ENCODE measurements at regions not wholly inside any gene's neighbourhood (a gene's known extent, or its start where the extent isn't known, plus 50 kb on each side); places are given as distances from the start of the nearest gene placed in this dataset.

GRCh38 chr11:109308551-109308950, 113.4 kb upstream of the C11orf87 start:
- H3K9me3 Mint-ChIP-seq (ENCODE audit: insufficient read depth), result no peaks in the 10 kb centered on the region
- POLR2A ChIA-PET, result no interaction called here
- H3K4me3 Mint-ChIP-seq, result no peak overlapping the region
- ATAC-seq, result no peak
- no peaks in the 10 kb centered on the region for H3K36me3 Mint-ChIP-seq (ENCODE audit: low read depth)
- no peaks in the 10 kb centered on the region for H3K27me3 Mint-ChIP-seq (ENCODE audit: low read depth)
- CTCF ChIA-PET, result no interaction called here
- H3K4me1 Mint-ChIP-seq (ENCODE audit: low read depth), result no peaks in the 10 kb centered on the region
- no peak overlapping the region for H3K27ac Mint-ChIP-seq
- no peak for DNase-seq

GRCh38 chr11:109309153-109309552, 112.8 kb upstream of the C11orf87 start:
- no peak for DNase-seq
- no peak overlapping the region for H3K4me3 Mint-ChIP-seq
- POLR2A ChIA-PET, result no interaction called here

DNA sequence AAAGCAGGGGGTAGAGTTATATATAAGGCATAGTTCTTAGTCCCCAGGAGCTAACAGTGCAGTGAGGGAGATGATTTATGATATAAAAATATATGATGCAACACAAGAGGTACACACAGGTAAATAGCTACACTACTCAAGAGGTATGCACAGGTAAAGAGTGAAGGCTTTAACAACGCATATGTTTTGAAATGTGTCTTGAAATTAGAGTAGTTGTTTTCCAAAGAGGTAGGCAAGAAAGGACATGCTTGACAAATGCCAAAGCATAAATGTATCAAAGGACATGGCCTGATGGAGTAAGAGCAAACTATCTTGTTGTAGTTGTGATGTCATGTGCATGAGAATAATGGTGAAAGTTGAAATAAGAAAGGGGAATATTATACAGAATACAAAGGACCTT, 104.3 kb upstream of the C11orf87 start:
- Mint-ChIP-seq H3K9me3 (ENCODE audit: insufficient read depth) (no peaks in the 10 kb centered on the region), H3K36me3 (ENCODE audit: low read depth) (no peaks in the 10 kb centered on the region), H3K4me1 (ENCODE audit: low read depth) (no peaks in the 10 kb centered on the region), H3K4me3 (no peak overlapping the region), H3K27me3 (ENCODE audit: low read depth) (no peaks in the 10 kb centered on the region), H3K27ac (no peak overlapping the region)
- ChIA-PET POLR2A (no interaction called here), CTCF (no interaction called here)
- no peak for ATAC-seq
- no peak for DNase-seq

More at GRCh38 chr11:109309153-109309552, 112.8 kb upstream of the C11orf87 start:
- ATAC-seq, result no peak
- H3K27me3 Mint-ChIP-seq (ENCODE audit: low read depth), result no peaks in the 10 kb centered on the region
- H3K4me1 Mint-ChIP-seq (ENCODE audit: low read depth), result no peaks in the 10 kb centered on the region
- CTCF ChIA-PET, result no interaction called here
- H3K36me3 Mint-ChIP-seq (ENCODE audit: low read depth), result no peaks in the 10 kb centered on the region
- no peak overlapping the region for H3K27ac Mint-ChIP-seq
- H3K9me3 Mint-ChIP-seq (ENCODE audit: insufficient read depth), result no peaks in the 10 kb centered on the region

- ATAC-seq, result no peak
- Mint-ChIP-seq H3K36me3 (ENCODE audit: low read depth) (no peaks in the 10 kb centered on the region), H3K27ac (no peak overlapping the region), H3K27me3 (ENCODE audit: low read depth) (no peaks in the 10 kb centered on the region), H3K4me1 (ENCODE audit: low read depth) (no peaks in the 10 kb centered on the region), H3K9me3 (ENCODE audit: insufficient read depth) (no peaks in the 10 kb centered on the region), H3K4me3 (no peak overlapping the region)
- no peak for DNase-seq
- ChIA-PET POLR2A (no interaction called here), CTCF (no interaction called here)
Measured at GRCh38 chr11:109320595-109320994, 101.4 kb upstream of the C11orf87 start.

- Mint-ChIP-seq H3K4me3 (no peak overlapping the region), H3K27me3 (ENCODE audit: low read depth) (no peaks in the 10 kb centered on the region), H3K27ac (no peak overlapping the region), H3K9me3 (ENCODE audit: insufficient read depth) (no peaks in the 10 kb centered on the region), H3K36me3 (ENCODE audit: low read depth) (no peaks in the 10 kb centered on the region), H3K4me1 (ENCODE audit: low read depth) (no peaks in the 10 kb centered on the region)
- DNase-seq (no peak), ATAC-seq (no peak)
- ChIA-PET CTCF (no interaction called here), POLR2A (no interaction called here)
Measured at GRCh38 chr11:109326781-109327180, 95.2 kb upstream of the C11orf87 start.

DNA sequence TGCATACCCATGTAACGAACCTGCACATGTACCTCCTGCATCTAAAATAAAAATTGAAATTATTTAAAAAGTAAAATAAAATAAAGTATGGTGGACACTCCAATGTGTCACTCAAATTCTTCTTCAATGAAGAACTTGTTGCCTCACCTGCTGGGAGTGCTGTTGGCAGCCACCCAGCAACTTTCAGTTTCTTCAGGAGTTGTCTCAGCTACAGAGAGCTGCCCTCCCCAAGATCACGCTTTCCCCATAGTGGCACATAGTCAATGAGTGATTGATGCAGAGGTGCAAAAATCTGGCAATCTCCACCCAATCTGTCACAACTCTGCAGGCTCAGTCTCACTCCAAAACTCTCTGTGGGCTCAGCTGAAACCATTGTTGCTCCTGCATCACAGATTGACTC, 92.3 kb upstream of the C11orf87 start:
- H3K36me3 Mint-ChIP-seq (ENCODE audit: low read depth), result no peaks in the 10 kb centered on the region
- no peak for ATAC-seq
- no peak overlapping the region for H3K27ac Mint-ChIP-seq
- CTCF ChIA-PET, result no interaction called here
- no peak overlapping the region for H3K4me3 Mint-ChIP-seq
- H3K27me3 Mint-ChIP-seq (ENCODE audit: low read depth), result no peaks in the 10 kb centered on the region
- POLR2A ChIA-PET, result no interaction called here
- no peak for DNase-seq
- H3K4me1 Mint-ChIP-seq (ENCODE audit: low read depth), result no peaks in the 10 kb centered on the region
- H3K9me3 Mint-ChIP-seq (ENCODE audit: insufficient read depth), result no peaks in the 10 kb centered on the region

DNA sequence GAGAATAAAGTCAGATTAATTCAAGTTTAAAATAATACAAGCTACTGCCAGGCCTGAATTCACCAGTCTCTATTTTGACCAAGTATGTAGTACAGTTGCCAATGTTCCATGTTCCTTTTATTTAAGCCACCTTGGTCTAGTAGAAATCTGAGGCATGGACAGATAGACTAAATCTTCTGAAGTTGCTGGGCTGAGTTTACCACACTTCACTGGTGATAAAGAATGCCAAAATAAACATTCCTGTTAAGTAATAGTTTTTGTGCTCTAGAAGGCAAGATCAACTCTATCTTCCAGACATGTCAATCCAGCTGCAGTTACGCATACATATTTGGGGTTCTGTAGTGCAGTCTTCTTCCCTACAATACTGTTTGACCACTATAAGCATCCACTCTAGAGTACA, 83.9 kb upstream of the C11orf87 start:
- no peaks in the 10 kb centered on the region for H3K4me1 Mint-ChIP-seq (ENCODE audit: low read depth)
- H3K4me3 Mint-ChIP-seq, result no peak overlapping the region
- no peaks in the 10 kb centered on the region for H3K9me3 Mint-ChIP-seq (ENCODE audit: insufficient read depth)
- ChIA-PET POLR2A (no interaction called here), CTCF (no interaction called here)
- H3K36me3 Mint-ChIP-seq (ENCODE audit: low read depth), result no peaks in the 10 kb centered on the region
- H3K27me3 Mint-ChIP-seq (ENCODE audit: low read depth), result no peaks in the 10 kb centered on the region
- ATAC-seq, result no peak
- DNase-seq, result no peak
- no peak overlapping the region for H3K27ac Mint-ChIP-seq

GRCh38 chr11:109342261-109342660, 79.7 kb upstream of the C11orf87 start:
- CTCF ChIA-PET, result no interaction called here
- ATAC-seq (no peak), DNase-seq (no peak)
- Mint-ChIP-seq H3K9me3 (ENCODE audit: insufficient read depth) (no peaks in the 10 kb centered on the region), H3K27ac (no peak overlapping the region), H3K36me3 (ENCODE audit: low read depth) (no peaks in the 10 kb centered on the region), H3K4me1 (ENCODE audit: low read depth) (no peaks in the 10 kb centered on the region), H3K4me3 (no peak overlapping the region), H3K27me3 (ENCODE audit: low read depth) (no peaks in the 10 kb centered on the region)
- POLR2A ChIA-PET, result no interaction called here

- no peak for DNase-seq
- ATAC-seq, result no peak
- ChIA-PET POLR2A (no interaction called here), CTCF (no interaction called here)
- no peaks in the 10 kb centered on the region for H3K4me1 Mint-ChIP-seq (ENCODE audit: low read depth)
- no peaks in the 10 kb centered on the region for H3K9me3 Mint-ChIP-seq (ENCODE audit: insufficient read depth)
- no peak overlapping the region for H3K27ac Mint-ChIP-seq
- H3K4me3 Mint-ChIP-seq, result no peak overlapping the region
- H3K27me3 Mint-ChIP-seq (ENCODE audit: low read depth), result no peaks in the 10 kb centered on the region
- H3K36me3 Mint-ChIP-seq (ENCODE audit: low read depth), result no peaks in the 10 kb centered on the region
Measured at GRCh38 chr11:109343242-109343641, 78.7 kb upstream of the C11orf87 start.

- no peak for ATAC-seq
- Mint-ChIP-seq H3K36me3 (ENCODE audit: low read depth) (no peaks in the 10 kb centered on the region), H3K27ac (no peak overlapping the region), H3K27me3 (ENCODE audit: low read depth) (no peaks in the 10 kb centered on the region), H3K9me3 (ENCODE audit: insufficient read depth) (no peaks in the 10 kb centered on the region), H3K4me3 (no peak overlapping the region), H3K4me1 (ENCODE audit: low read depth) (no peaks in the 10 kb centered on the region)
- no peak for DNase-seq
- POLR2A ChIA-PET, result no interaction called here
- CTCF ChIA-PET, result no interaction called here
Measured at GRCh38 chr11:109347304-109347703, 74.7 kb upstream of the C11orf87 start.

DNA sequence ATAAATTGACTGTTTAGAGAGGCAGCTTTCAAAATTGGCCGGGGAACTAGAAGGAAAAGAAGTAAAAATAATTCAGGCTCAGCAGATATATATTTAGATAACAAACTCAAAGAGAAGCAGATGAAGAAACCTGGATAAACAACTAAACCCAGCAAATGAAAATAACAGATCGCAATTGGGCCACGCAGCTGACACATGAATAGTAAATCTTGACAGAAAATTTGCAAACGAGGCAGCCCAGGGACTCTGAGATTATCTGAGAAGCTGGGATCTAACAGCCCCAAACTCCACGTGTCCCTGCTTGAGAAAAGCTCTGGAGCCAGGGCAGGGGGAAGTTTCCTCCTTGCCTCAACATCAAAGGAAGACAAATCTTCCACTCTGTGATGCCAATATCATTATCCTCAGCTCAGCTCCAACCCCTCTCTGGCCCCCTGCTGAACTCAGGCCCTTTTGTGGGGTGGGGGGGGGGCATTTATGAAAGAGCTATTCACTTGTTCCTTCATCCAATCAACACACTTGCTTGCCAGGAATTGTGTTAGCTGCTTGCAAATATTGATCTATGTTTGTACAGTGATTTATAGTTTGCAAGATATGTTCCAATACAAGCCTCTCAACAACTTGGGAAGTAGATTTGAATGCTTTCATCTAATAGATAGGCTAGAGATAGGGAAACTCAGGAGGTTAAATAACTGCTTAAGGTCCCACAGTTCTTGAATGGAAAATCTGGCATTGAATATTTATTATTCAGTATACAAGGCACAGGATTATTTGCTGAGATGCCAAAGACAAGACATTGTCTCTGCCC, 72.5 kb upstream of the C11orf87 start:
- POLR2A ChIA-PET, result no interaction called here
- DNase-seq (no peak), ATAC-seq (no peak)
- H3K4me1 Mint-ChIP-seq (ENCODE audit: low read depth), result no peaks in the 10 kb centered on the region
- no peaks in the 10 kb centered on the region for H3K27me3 Mint-ChIP-seq (ENCODE audit: low read depth)
- CTCF ChIA-PET, result no interaction called here
- H3K27ac Mint-ChIP-seq, result no peak overlapping the region
- H3K9me3 Mint-ChIP-seq (ENCODE audit: insufficient read depth), result no peaks in the 10 kb centered on the region
- no peak overlapping the region for H3K4me3 Mint-ChIP-seq
- H3K36me3 Mint-ChIP-seq (ENCODE audit: low read depth), result no peaks in the 10 kb centered on the region

DNA sequence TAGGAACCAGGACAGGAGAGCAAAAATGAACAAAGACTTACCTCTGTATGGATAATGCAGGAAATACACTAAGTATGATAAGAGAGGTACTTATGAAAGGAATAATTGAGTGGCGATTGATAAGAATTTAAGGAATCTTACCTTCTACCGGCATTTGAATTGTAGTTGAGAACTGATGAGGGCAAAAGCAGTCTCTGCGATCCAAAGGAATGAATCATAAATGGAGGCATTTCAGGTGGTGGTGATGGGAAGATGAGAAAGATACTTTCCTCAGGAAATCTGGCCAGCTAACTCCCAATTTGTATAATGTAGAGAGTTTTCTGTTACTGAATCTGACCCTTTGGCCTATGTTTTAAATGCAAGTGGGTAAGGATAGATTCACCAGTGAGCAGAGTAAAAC, 71.9 kb upstream of the C11orf87 start:
- DNase-seq (no peak), ATAC-seq (no peak)
- Mint-ChIP-seq H3K36me3 (ENCODE audit: low read depth) (no peaks in the 10 kb centered on the region), H3K27me3 (ENCODE audit: low read depth) (no peaks in the 10 kb centered on the region), H3K27ac (no peak overlapping the region), H3K4me1 (ENCODE audit: low read depth) (no peaks in the 10 kb centered on the region), H3K4me3 (no peak overlapping the region), H3K9me3 (ENCODE audit: insufficient read depth) (no peaks in the 10 kb centered on the region)
- CTCF ChIA-PET, result no interaction called here
- POLR2A ChIA-PET, result no interaction called here

DNA sequence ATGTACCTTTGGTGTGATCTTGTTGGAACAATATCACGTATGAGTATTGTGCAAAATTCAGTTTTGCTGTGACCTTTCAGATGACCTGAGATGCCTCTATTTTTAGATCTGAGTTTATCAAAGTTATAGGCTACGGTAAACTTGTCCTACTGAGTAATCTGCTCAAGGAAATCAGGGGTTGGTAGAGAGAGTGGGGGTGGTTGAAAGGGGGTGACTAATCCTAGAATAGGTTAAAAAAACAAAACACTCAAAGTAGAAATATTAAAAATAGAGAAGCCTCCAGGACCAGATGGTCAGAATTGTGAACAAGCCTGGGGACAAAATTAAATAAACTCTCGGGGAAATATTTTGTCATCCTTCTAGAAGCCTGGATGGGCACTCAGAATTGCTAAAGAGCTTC, 59.9 kb upstream of the C11orf87 start:
- no peaks in the 10 kb centered on the region for H3K27me3 Mint-ChIP-seq (ENCODE audit: low read depth)
- DNase-seq (no peak), ATAC-seq (no peak)
- no peak overlapping the region for H3K4me3 Mint-ChIP-seq
- ChIA-PET POLR2A (no interaction called here), CTCF (no interaction called here)
- no peaks in the 10 kb centered on the region for H3K36me3 Mint-ChIP-seq (ENCODE audit: low read depth)
- no peaks in the 10 kb centered on the region for H3K4me1 Mint-ChIP-seq (ENCODE audit: low read depth)
- no peaks in the 10 kb centered on the region for H3K9me3 Mint-ChIP-seq (ENCODE audit: insufficient read depth)
- H3K27ac Mint-ChIP-seq, result no peak overlapping the region
